H1 (cell line): ENCODE measurements at regions not wholly inside any gene's neighbourhood (a gene's known extent, or its start where the extent isn't known, plus 50 kb on each side); places are given as distances from the start of the nearest gene placed in this dataset.

Experiments used
- CBX5 ChIP-seq: fragments of 300-800, 300-1000 bp; sonication (generic); IDR thresholded peaks from 2 replicates; pipeline ENCODE4 v1.7.1; 2016; ENCODE audit warnings: antibody characterized with exemption, low read length, low read depth
- CHD7 ChIP-seq: fragments of 300-600 bp; sonication (generic); IDR thresholded peaks from 2 replicates; pipeline ENCODE4 v1.7.1; 2012; ENCODE audit warnings: low read length, moderate library complexity, mild to moderate bottlenecking, inconsistent platforms; ENCODE audit not compliant: insufficient replicate concordance
- POLR2AphosphoS5 ChIP-seq: IDR thresholded peaks from 2 replicates; pipeline ENCODE4 v1.6.1; 2011; ENCODE audit warnings: low read depth, low read length
- TEAD4 ChIP-seq: IDR thresholded peaks from 2 replicates; pipeline ENCODE4 v1.6.1; 2012; ENCODE audit warnings: low read depth, low read length, inconsistent platforms, mixed read lengths

- TF ChIP-seq CHD7 (no peak), TEAD4 (no peak), CBX5 (no peak), POLR2AphosphoS5 (no peak)
- TF ChIP-seq, all 59 proteins: peak for 0
Observed at GRCh38 chr6:108758884-108759283, 89.3 kb upstream of the ARMC2 start (continued).
